Ishikawa (cell line): ENCODE measurements at regions not wholly inside any gene's neighbourhood (a gene's known extent, or its start where the extent isn't known, plus 50 kb on each side); places are given as distances from the start of the nearest gene placed in this dataset.

ENCODE experiments used
- CEBPB ChIP-seq: IDR thresholded peaks from 2 replicates; pipeline ENCODE4 v1.6.1; 2012
- CREB1 ChIP-seq: IDR thresholded peaks from 2 replicates; pipeline ENCODE4 v1.6.1; 2012; ENCODE audit warnings: low read depth
- EP300 ChIP-seq: IDR thresholded peaks from 2 replicates; pipeline ENCODE4 v1.6.1; 2012; ENCODE audit warnings: borderline replicate concordance
- FOXM1 ChIP-seq: IDR thresholded peaks from 2 replicates; pipeline ENCODE4 v1.6.1; 2012; ENCODE audit warnings: low read depth, borderline replicate concordance
- NFIC ChIP-seq: IDR thresholded peaks from 2 replicates; pipeline ENCODE4 v1.6.1; 2012
- RAD21 ChIP-seq: IDR thresholded peaks from 2 replicates; pipeline ENCODE4 v1.6.1; 2012; ENCODE audit warnings: low read depth
- YY1 ChIP-seq: IDR thresholded peaks from 2 replicates; pipeline ENCODE4 v1.6.1; 2012; ENCODE audit warnings: low read depth
- TF ChIP-seq, protein P1 (sequence below): IDR thresholded peaks from 2 replicates; pipeline ENCODE4 v1.6.1; 2012; ENCODE audit warnings: low read depth, mild to moderate bottlenecking

DNA sequence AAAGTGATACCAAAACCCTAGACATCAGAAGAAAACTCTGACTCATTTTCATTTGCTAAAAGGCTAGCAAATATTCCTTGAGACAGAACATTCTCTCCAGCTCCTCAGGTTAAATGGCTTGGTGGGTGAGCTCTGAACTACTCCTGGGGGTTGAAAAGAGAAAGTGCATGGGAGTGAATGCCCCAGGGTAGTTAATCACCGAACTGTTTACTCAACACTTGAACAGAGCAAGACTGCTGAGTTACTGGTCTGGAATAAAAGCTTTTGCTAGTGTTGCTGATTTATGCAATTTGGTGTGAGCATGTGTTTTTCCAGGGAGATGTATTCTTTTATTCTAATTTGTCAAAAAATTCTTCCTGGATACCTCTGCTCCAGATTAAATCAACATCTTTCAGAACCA lies 88.3 kb upstream of the PRDM9 start:
- TF ChIP-seq CREB1 = no peak
- no peak for TF ChIP-seq EP300
- no peak for TF ChIP-seq YY1
- no peak for TF ChIP-seq CEBPB
- TF ChIP-seq, protein P1, sequence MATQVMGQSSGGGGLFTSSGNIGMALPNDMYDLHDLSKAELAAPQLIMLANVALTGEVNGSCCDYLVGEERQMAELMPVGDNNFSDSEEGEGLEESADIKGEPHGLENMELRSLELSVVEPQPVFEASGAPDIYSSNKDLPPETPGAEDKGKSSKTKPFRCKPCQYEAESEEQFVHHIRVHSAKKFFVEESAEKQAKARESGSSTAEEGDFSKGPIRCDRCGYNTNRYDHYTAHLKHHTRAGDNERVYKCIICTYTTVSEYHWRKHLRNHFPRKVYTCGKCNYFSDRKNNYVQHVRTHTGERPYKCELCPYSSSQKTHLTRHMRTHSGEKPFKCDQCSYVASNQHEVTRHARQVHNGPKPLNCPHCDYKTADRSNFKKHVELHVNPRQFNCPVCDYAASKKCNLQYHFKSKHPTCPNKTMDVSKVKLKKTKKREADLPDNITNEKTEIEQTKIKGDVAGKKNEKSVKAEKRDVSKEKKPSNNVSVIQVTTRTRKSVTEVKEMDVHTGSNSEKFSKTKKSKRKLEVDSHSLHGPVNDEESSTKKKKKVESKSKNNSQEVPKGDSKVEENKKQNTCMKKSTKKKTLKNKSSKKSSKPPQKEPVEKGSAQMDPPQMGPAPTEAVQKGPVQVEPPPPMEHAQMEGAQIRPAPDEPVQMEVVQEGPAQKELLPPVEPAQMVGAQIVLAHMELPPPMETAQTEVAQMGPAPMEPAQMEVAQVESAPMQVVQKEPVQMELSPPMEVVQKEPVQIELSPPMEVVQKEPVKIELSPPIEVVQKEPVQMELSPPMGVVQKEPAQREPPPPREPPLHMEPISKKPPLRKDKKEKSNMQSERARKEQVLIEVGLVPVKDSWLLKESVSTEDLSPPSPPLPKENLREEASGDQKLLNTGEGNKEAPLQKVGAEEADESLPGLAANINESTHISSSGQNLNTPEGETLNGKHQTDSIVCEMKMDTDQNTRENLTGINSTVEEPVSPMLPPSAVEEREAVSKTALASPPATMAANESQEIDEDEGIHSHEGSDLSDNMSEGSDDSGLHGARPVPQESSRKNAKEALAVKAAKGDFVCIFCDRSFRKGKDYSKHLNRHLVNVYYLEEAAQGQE = no peak
- no peak for TF ChIP-seq FOXM1
- TF ChIP-seq NFIC = no peak
- no peak for TF ChIP-seq RAD21
